NOMO-1 treated with dmso at 0.1 percent for 144 hours (cell line): ENCODE measurements at regions not wholly inside any gene's neighbourhood (a gene's known extent, or its start where the extent isn't known, plus 50 kb on each side); places are given as distances from the start of the nearest gene placed in this dataset.
A peak's percentile ranks its signal among the peaks of the same experiment; 100 is the strongest.

Experiments used
- DNase-seq: peaks from one replicate; lab custom pipeline; 2025; ENCODE audit not compliant: unreplicated experiment; lab: John Stamatoyannopoulos, UW

DNA sequence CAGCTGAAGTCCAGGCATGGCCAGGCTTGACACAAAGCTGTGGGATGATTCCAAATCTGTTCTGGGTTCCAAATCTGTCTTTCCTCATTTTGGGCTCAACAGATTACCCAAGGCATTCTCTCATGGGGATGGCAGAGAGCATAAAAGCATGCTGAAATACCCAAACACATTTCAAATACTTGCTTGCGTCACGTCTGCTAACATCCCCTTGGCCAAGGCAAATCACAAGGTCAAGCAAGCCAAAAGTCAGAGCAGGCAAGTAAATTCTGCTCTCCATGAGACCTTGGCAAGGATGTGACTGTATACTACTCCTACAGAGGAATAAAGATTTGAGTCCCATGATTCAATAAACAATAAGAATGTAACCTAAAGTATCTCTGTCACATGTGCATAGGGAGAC, 306.7 kb downstream of the EPB41L4A start:
- no peak for DNase-seq

DNA sequence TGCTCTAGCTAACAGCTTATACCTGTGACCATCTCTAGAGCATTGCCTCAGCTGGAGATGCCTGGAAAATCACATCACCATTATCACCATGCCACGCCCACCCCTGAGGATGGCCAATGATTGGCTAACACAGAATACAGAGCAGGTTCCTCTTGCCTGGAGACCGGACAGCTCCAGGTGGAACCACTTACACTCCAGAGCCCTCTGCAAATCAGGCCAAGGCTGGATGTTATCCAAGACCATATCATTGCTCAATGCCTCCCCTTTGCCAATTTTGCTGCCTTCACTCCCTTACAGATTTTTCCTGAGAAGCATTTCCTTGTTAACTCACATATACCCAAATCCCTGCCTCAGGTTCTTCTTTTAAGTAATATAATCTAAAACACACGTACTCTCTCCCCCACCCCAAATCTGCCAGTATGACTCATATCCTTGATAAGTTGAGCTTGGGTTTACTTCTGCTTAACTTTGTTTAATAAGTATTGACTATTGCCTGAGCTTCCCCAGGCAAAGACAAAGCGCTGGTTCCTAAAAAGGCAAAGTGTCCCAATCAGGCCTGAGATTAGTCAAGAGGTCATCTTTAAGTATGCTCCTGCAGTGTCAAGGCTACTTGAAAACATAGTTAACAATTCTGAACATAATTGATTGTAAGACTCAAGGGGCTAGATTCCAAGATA, 309.6 kb downstream of the EPB41L4A start:
- DNase-seq = peak; percentile 85

DNA sequence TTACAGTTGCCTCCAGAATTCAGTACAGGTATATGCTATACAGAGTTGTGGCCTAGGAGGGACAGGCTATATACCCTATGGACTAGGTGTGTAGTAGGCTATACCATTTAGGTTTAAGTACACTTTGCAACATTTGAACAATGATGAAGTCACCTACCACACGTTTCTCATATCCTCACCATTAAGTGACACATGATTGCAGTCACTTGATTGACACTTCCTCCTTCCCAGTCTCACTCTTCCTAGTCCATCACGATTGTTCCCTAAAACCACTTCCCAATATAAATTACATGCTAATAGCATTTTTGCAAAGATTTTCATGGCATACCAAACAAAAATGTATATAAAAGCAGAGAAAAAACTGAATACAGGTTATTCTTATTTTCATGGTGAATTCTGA, 312.2 kb downstream of the EPB41L4A start:
- peak; percentile 19 for DNase-seq

DNA sequence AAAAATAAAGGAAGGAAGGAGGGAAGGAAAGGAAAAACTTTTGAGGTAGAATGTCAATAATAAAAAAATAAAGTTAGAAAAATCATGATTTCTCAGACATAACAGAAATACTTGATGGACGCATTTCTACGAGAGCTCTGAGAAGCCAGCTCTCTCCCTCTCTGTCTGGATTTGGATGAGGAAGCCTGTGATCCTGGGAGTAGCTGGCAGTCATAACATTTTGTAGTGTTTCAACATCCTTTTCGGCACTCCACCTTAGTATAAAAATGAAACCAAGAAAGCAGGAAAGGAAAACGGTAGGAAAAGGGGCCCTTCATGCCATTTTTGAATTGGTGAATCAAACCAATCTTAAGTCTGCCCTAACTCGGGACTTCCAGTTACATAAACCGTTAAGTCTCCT, 321.3 kb downstream of the EPB41L4A start:
- no peak for DNase-seq

DNA sequence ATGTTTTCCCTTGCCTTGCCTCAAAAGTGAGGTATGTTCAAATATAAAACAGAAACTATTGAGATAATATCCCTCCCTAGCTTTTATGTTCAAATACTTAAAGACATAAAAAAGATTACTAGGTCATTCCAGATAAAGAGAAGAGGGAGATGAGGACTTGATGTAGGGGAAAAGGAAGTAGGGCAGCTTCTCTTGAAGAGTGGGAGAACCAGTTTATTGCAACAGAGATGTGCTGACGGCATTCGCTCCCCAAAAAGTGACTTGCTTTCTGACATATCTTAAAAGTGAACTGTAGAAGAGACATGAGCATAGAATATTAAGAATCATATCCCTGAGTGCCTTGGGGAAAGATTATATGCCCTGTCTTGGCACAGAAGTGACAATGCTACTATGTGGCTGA, 330.2 kb upstream of the NREP start:
- no peak for DNase-seq

DNA sequence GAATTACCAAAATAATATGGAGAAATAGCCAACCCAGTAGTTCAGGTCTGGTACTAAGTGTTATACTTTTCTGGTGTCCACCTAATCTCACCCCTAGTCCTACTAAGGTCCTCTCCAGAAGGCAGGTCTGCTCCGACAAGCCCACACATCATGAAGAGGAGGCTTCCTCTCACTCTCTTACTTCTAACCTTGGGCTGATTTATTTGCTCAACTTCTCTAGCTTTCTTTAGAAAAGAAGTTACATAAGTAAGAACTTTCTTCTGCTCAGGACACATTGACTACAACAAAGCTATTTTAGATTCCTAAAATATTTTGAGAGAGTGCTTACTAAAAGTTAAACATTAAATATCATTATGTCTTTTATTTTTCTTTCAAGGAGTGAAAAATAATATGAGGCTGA, 329.7 kb upstream of the NREP start:
- DNase-seq = no peak

DNA sequence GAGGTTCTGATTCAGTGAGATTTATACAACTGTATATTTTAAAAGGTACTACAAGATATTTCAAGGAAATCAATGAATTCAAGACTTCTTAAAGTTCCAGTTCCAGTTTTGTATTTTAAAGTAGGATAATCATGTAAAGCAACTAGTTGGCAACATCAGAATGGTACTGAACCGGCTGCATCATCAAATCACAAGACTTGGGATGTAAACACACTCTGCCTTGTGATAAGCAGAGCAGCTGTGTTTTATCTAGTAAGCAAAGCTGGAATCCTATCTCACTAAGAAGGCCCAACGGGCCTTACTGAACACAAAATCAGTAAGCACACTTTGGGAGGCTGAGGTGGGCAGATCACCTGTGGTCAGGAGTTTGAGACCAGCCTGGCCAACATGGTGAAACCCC, 327.2 kb upstream of the NREP start:
- DNase-seq = no peak

DNA sequence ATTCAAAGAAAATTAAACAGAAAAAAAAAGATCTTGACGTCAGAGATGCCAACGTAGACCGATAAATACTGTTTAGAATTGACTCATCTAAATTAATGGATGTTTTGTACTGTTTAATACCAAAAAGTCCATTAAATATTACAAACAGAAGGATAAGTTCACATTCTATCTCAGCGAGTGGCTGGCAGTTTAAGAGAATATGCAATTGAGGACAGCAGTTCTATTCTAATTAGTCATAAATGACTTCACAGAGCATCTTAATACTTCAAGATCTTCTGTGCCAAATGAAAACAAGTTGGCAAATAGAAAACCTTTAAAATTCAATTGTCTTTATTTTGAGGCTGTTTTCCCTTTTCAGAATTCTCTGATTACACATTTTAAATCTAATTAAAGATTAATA, 326.6 kb upstream of the NREP start:
- no peak for DNase-seq

DNA sequence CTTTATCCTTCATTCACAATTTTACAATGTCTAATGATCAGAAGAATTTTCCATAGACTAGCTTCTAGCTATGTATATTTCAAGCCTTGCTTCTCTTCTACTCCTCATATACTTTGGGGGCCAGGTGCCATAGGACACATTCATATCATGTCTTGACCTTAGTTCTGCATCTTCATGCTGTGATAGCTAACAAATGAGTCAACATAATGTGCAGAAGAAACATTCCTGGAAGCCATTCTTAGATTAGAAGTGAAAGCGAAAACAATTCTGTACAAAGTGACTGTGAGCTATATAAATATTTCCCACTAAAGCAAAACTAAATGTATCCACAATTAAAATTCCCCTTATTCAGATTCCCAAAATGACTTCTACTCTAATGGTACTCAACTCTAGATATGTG, 320.2 kb upstream of the NREP start:
- DNase-seq = no peak

DNA sequence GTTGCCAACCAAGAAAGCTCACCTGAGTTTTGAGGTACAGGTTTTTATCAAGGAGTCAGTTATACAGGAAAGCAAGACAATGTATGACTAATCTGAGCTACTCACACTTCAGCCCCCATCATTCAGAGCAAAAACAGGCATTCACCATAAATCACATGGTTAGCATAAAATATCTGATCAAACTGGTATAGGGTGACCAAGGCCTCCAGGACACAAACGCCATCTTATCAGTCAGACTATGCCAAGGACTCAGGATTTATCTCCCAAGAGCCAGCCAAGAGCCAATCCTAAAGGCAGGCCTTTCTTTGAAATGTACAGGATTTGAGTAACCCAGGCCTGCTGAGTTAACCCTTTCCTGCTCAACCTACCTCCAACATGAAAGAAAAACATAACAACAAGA, 313.0 kb upstream of the NREP start:
- DNase-seq = no peak

DNA sequence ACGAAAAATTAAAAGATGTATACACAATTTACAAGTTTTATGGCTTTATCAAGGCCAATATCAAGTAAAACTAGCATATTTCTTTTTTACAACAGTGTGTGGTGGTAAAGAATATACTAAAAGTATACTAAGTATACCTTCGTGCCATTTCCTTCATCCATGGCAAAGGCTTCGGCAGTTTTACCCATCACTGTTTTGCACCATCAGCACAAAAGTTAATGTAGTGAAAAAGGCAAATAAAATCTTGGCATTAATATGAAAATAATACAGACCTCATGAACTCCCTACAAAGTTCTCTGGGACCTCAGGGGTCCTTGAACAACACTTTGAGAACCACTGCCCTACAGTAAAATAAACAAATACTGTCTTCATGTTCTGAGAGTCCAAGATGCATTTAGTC, 312.3 kb upstream of the NREP start:
- DNase-seq = no peak

DNA sequence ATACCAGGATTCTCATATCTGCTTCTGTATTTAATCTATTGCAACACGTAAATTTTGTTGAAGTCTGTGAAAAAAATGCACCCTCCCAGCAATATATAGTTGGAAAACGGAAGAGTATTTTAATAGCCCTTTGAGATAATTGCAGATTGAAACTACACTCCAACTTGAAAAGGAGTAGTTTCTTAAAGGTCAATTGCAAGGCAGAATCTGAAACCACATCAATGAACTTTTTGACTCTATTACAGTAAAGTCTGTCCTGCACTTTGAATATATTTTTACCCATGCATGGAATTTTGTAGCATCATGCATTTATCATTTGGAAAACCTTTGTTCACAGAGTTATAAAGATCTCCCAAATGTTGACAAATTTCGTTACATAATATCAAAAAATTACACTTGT, 311.6 kb upstream of the NREP start:
- peak; percentile 25 for DNase-seq

DNA sequence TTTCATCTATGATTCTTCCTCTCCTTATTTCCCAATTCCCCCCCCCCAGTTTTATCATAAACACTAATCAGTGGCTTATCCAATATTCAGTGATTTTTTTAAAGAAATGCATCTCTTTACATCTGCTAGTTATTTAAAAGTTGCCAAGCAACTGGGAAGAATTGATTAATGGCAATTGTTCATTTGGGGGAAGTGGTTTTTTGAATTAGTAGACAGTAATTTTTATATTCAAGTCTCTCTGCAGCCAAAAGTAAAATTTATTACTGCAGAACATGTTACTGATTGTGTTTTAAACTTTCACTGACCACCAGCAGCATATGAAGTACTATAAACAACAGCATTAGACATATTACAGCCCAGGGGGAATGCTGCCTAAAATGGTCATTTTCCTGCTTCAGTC, 308.8 kb upstream of the NREP start:
- DNase-seq = no peak

DNA sequence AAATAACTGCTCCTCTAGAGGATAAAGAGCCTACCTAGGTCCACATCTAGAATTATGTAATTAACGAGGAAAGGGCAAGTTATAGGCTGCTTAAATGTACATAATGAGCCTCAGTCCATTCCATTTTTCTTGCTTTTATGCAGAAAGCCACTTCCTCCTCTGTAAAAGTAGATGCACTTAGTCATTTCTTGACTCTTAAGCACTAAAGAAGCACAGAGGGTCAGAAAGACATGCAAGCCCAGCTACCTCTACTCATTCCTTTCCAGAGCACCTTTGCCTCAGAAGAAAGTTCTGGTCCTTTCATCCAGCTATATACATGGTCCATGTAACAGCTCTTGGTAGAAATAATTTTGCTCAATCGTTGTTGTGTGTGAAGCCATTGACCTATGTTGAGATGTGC, 308.0 kb upstream of the NREP start:
- no peak for DNase-seq

DNA sequence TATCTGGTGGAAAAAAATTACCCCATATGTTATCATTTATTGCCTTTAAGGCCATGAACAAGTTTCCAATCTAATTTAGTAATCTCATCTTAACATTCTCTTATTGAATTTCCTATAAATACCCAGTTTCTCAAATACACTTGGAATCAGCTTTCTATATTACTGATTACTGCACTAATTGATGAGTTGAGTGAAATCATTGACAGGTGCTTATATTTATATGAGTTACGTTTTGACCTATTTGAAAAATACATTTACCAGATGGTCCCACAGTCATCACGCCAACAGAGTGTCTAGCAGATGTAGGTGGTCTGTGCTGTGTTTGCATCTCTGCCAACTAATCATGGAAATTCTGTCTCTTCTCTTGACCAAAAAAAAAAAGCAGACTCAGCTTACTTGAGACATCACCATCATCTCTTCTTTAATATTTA, 307.3 kb upstream of the NREP start:
- no peak for DNase-seq

DNA sequence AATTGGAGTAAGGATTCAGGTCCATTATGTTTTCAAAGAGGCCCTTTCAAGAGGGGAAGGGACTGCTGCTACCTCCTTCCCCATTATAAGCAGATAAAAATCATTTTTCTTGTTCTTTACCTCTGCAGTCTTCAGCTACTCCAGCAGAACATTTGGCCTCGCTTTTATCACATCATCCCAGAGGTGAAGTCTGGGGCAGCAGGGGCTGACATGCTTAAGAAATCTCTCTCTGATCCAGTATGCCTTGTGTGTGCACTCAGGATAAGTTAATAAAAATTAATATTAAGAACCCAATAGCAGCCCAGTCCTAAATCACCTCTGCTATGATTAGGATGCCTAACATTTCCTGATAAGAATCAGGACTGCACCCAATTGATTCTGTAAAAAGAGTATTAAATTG, 306.9 kb upstream of the NREP start:
- DNase-seq = no peak

DNA sequence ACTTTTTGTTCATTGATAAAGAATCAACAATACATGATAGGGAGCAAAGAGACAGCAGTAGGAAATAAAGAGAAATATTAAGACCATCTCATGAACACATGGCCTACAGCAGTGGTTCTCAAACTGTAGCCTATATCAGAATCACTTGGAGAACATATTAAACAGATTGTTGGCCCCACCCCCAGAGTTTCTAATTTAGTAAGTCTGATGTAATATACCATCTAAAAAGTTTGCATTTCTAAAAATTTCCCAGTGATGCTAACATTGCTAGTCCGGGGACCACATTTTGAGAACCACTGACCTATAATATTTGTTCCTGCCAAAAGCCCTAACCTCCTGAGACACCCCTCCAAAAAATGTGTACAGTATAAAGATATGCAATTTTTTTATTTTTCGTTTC, 306.2 kb upstream of the NREP start:
- no peak for DNase-seq

DNA sequence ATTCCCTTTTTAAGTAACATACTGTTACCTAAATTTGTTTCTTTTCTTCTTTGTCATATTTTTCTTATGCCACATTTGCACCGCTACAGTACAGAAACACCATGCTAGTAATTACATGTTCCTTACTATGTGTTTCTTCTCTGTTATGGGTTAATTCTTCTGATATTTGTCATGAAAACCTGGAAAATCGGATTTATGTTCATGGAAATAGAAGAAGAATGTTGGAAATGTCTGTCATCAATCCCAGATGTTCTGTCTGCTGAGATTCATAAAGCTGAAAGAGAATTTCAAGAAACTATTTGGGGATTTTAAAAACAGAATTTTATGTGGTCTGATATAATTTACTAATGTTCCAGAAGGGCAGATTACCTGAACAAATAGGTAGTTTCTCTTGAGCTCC, 305.2 kb upstream of the NREP start:
- DNase-seq = no peak

DNA sequence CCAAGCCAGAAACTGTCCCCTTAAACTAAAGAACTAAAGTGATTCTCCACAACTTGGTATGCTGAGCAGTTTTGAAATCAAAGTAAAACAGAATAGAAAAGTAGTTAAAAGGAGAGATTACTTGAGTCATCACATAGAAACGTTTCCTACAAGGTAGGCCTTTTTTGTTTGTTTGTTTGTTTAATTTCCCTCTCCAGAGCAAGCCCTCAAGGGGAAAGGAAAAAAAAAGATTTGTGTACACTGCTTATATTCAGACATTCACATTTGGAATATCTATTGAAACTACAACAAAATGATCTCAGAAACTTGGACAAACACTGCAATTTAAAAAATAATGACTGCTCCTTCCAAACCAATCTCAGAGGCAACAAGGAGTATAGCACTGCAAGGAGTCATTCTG, 304.7 kb upstream of the NREP start:
- no peak for DNase-seq

DNA sequence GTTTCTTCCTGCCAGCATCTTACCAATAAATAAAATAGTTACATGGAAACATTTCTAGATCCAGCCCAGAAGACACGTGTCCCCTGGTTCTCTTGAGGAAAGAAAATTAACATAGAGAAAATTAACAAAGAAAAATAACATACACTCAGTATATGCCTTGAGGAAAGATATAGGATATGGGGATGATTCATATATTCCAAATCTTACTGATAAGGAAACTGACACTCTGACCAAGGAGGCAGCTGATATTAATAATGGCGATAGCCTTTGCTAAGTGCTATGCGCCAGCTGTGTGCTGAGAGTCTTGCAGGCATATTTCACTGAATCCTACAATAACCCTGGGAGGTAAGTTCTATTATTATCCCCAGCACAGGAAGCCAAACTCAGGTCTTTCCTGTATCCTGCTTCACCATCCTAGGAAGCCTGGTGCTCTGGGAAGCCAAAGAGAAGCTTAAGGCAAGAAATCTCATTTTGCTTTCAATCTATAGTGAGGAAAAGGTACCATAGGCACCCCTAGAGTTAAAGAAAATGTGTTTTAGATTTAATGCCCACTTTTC, 302.7 kb upstream of the NREP start:
- no peak for DNase-seq

DNA sequence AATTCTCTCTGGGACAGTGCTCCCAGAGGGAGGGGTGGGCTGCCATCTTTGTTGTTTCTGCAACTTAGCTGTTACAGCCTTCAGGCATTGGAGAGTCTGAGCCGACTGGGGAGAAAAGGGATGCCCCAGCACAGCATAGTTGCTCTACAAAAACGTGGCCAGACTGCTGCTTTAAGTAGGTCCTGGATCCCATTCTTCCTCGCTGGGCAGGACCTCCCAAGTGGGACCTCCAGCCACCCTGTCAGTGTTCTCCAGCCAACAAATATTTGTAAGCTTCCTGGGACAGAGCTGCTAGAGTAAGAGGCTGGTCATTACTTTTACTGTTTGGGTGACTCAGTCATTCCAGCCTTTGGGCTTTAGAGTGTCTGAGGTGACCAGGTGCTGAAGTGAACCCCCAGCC, 292.7 kb upstream of the NREP start:
- DNase-seq = no peak

DNA sequence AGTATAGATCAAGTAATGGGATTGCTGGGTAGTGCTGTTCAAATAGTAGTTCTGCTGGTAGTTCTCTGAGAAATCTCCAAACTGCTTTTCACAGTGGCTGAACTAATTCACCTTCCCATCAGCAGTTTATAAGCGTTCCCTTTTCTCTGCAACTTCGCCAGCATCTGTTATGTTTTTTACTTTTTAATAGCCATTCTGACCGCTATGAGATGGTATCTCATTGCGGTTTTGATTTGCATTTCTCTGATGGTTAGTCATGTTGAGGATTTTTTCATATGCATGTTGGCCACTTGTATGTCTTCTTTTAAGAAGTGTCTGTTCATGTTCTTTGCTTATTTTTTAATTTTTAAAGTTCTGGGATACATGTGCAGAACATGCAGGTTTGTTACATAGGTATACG, 279.2 kb upstream of the NREP start:
- DNase-seq = no peak

DNA sequence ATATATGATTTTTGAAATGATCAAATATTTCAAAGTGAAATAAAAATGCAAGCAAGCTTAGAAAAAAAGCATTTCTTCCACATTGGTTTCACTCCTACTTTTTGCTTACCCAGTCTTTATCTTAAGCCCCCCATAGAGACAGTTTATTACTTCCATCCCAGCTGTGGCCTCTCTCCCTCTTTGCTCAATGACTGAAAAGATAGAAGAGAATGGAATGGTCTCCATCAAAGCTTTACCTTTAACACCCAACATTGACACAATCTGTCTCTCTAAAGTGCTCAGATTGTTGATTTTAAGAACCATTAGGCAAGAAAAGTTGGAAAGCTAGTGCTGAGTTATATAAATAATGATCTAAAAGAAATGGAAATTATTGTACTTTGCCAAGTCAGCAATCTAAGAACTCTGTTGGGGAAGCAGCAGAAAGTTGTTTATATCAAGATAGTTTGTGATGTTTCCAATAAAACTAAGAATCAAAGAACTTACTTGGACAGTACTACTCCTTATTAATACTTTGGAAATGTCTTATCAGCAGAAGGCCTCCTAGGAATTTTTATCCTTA, 277.5 kb upstream of the NREP start:
- DNase-seq = no peak
